Vagina (tissue), 2 donors: ENCODE measurements at regions not wholly inside any gene's neighbourhood (a gene's known extent, or its start where the extent isn't known, plus 50 kb on each side); places are given as distances from the start of the nearest gene placed in this dataset.
"Not testable (repeated sequence)": the region's sequence is repeated elsewhere in the genome, so short reads cannot be mapped to it uniquely, and the experiment has no call there.

Experiments used
- DNase-seq, 2 donors: peaks; one replicate each; pipeline ENCODE4 v3.0.0-alpha.2; 2017; ENCODE audit errors: extremely low spot score in 2 of 2
- H3K27ac ChIP-seq: fragments of 200-600 bp; sonication (generic); one replicate; pipeline ENCODE4 v1.5.1; 2019
- H3K27me3 ChIP-seq: fragments of 200-600 bp; sonication (generic); one replicate; pipeline ENCODE4 v1.5.1; 2019
- H3K36me3 ChIP-seq, 2 donors: fragments of 200-600 bp; sonication (generic); one replicate each; pipeline ENCODE4 v1.5.1; 2017 to 2019
- H3K4me1 ChIP-seq: fragments of 200-600 bp; sonication (generic); one replicate; pipeline ENCODE4 v1.5.1; 2019
- H3K4me3 ChIP-seq, 2 donors: fragments of 200-600 bp; sonication (generic); 1 replicate in 1 of 2; 2 replicates in 1 of 2; pipeline ENCODE4 v1.5.1; 2016 to 2019
- H3K9me3 ChIP-seq: fragments of 200-600 bp; sonication (generic); one replicate; pipeline ENCODE4 v1.5.1; 2019
- POLR2A ChIP-seq, 2 donors: fragments of 450-650 bp; IDR thresholded peaks; one replicate each; pipeline ENCODE4 v1.6.1; 2017; ENCODE audit warnings: antibody characterized with exemption in 2 of 2, mild to moderate bottlenecking in 2 of 2, moderate library complexity in 2 of 2
- POLR2AphosphoS5 ChIP-seq, 2 donors: sonication (generic); formaldehyde crosslinking; IDR thresholded peaks; one replicate each; pipeline ENCODE4 v1.9.0; 2017; ENCODE audit warnings: antibody characterized with exemption in 2 of 2, mild to moderate bottlenecking in 2 of 2, low read depth in 1 of 2; ENCODE audit not compliant: insufficient read depth in 1 of 2
- intact Hi-C: fragments of 100-400 bp; cut with DNase I; formaldehyde crosslinking; loops from one replicate; pipeline ENCODE4 v1.15.1; 2023
- TF ChIP-seq, protein P1 (sequence below), 3 experiments: fragments of 450-650 bp in 2 of 3; fragments of 200-600 bp in 1 of 3; sonication (generic) in 1 of 3; IDR thresholded peaks; one replicate each; pipeline ENCODE4 v1.5.1; 2017 to 2019; ENCODE audit warnings: antibody characterized with exemption in 3 of 3, mild to moderate bottlenecking in 2 of 3, moderate library complexity in 2 of 3

- Histone ChIP-seq H3K36me3 (no peaks in the 10 kb centered on the region), H3K27ac (no peak overlapping the region), H3K4me3 (no peak overlapping the region), H3K9me3 (no peaks in the 10 kb centered on the region), H3K27me3 (no peaks in the 10 kb centered on the region), H3K4me1 (no peaks in the 10 kb centered on the region)
- no peak for DNase-seq
- no peak for TF ChIP-seq POLR2AphosphoS5 (IDR thresholded peaks at IDR 0.05; ENCODE audit: insufficient read depth in 1 of 2, low read depth in 1 of 2)
- TF ChIP-seq POLR2A (IDR thresholded peaks at IDR 0.05) = no peak
- TF ChIP-seq, protein P1, sequence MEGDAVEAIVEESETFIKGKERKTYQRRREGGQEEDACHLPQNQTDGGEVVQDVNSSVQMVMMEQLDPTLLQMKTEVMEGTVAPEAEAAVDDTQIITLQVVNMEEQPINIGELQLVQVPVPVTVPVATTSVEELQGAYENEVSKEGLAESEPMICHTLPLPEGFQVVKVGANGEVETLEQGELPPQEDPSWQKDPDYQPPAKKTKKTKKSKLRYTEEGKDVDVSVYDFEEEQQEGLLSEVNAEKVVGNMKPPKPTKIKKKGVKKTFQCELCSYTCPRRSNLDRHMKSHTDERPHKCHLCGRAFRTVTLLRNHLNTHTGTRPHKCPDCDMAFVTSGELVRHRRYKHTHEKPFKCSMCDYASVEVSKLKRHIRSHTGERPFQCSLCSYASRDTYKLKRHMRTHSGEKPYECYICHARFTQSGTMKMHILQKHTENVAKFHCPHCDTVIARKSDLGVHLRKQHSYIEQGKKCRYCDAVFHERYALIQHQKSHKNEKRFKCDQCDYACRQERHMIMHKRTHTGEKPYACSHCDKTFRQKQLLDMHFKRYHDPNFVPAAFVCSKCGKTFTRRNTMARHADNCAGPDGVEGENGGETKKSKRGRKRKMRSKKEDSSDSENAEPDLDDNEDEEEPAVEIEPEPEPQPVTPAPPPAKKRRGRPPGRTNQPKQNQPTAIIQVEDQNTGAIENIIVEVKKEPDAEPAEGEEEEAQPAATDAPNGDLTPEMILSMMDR (IDR thresholded peaks at IDR 0.05) = no peak
- intact Hi-C loops = no loop called here
Measured at GRCh38 chr4:82241534-82241933, 132.3 kb downstream of the HNRNPD start.

GRCh38 chr4:82240410-82240809, 133.4 kb downstream of the HNRNPD start:
- no peak for DNase-seq
- no peak overlapping the region for H3K27ac ChIP-seq
- H3K27me3 ChIP-seq = no peaks in the 10 kb centered on the region
- H3K4me3 ChIP-seq = no peak overlapping the region
- TF ChIP-seq POLR2AphosphoS5 (IDR thresholded peaks at IDR 0.05; ENCODE audit: insufficient read depth in 1 of 2, low read depth in 1 of 2) = no peak
- TF ChIP-seq, protein P1 (IDR thresholded peaks at IDR 0.05) = no peak
- no peak for TF ChIP-seq POLR2A (IDR thresholded peaks at IDR 0.05)
- no peaks in the 10 kb centered on the region for H3K4me1 ChIP-seq
- no peaks in the 10 kb centered on the region for H3K36me3 ChIP-seq
- intact Hi-C loops = no loop called here
- H3K9me3 ChIP-seq = no peaks in the 10 kb centered on the region

GRCh38 chr4:82237142-82237541, 136.6 kb downstream of the HNRNPD start:
- H3K4me3 ChIP-seq, H3K9me3 ChIP-seq, H3K36me3 ChIP-seq, DNase-seq, intact Hi-C loops, H3K27me3 ChIP-seq, H3K4me1 ChIP-seq, H3K27ac ChIP-seq: not testable (repeated sequence)

DNA sequence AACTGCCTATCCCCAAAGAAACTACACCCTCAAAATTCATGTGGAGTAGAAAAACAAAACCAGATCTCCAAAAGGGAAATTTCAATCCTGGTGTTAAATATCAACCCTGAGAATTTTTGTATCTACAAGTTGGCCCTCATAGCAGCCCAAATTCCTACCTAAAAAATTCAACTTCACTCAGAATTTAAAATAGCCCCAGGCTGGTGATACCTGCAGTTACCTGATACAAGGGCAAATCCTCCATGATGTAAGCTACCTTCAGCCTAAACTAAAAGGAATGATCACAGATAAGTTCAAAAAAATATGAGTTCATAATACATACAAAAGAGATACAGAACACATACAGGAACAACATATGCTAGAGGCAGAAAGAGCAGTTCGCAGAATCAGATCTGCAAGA, 138.4 kb downstream of the HNRNPD start:
- Histone ChIP-seq H3K27me3 (no peaks in the 10 kb centered on the region), H3K9me3 (no peaks in the 10 kb centered on the region), H3K4me3 (no peak overlapping the region), H3K4me1 (no peaks in the 10 kb centered on the region), H3K36me3 (no peaks in the 10 kb centered on the region), H3K27ac (no peak overlapping the region)
- no peak for TF ChIP-seq POLR2A (IDR thresholded peaks at IDR 0.05)
- TF ChIP-seq, protein P1 (IDR thresholded peaks at IDR 0.05) = no peak
- no peak for TF ChIP-seq POLR2AphosphoS5 (IDR thresholded peaks at IDR 0.05; ENCODE audit: insufficient read depth in 1 of 2, low read depth in 1 of 2)
- intact Hi-C loops = no loop called here
- DNase-seq = no peak

DNA sequence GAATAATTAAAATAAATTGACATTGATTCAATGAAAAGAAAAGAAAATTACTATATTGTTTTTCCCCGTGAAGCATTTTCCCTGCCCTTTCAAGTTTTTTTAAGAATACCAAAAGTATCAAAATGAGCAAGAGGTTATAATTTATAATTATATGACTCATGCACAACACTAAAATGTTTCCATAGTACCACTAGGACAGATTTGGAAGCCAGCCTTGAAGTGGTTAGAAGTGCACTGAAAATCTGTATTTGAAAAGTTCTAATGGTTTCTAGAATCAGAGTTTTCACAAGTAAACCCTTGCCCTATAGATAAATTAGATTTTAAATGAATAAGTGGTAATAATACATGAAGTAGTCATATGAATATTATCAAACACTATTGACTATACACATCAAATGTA, 140.9 kb downstream of the HNRNPD start:
- intact Hi-C loops = no loop called here
- no peaks in the 10 kb centered on the region for H3K4me1 ChIP-seq
- H3K9me3 ChIP-seq = no peaks in the 10 kb centered on the region
- no peak for TF ChIP-seq POLR2A (IDR thresholded peaks at IDR 0.05)
- no peak for TF ChIP-seq POLR2AphosphoS5 (IDR thresholded peaks at IDR 0.05; ENCODE audit: insufficient read depth in 1 of 2, low read depth in 1 of 2)
- TF ChIP-seq, protein P1 (IDR thresholded peaks at IDR 0.05) = no peak
- no peak overlapping the region for H3K27ac ChIP-seq
- no peaks in the 10 kb centered on the region for H3K36me3 ChIP-seq
- H3K27me3 ChIP-seq = no peaks in the 10 kb centered on the region
- no peak overlapping the region for H3K4me3 ChIP-seq
- no peak for DNase-seq

DNA sequence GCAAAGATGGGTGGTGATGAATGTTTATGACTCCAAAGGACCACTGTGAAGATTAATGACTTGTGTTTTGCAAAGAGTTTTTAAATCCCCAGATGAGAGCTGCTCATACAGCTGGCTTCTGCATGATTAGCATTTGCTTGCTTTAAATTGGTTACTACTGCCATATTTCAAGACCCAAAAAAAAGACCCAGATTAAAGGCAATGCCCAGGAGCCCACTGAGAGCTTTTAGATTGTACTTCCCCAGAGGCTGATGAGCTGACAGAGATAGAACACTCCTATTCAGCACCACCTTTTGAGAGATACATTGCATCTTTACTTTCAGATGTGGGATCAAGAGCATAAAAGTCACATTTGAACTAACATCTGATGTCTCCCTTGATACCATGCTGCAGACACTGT, 142.0 kb downstream of the HNRNPD start:
- Histone ChIP-seq H3K4me1 (no peaks in the 10 kb centered on the region), H3K9me3 (no peaks in the 10 kb centered on the region), H3K36me3 (no peaks in the 10 kb centered on the region), H3K27me3 (no peaks in the 10 kb centered on the region), H3K27ac (no peak overlapping the region), H3K4me3 (no peak overlapping the region)
- intact Hi-C loops = no loop called here
- TF ChIP-seq POLR2A (IDR thresholded peaks at IDR 0.05) (no peak), POLR2AphosphoS5 (IDR thresholded peaks at IDR 0.05; ENCODE audit: insufficient read depth in 1 of 2, low read depth in 1 of 2) (no peak)
- TF ChIP-seq, protein P1 (IDR thresholded peaks at IDR 0.05) = no peak
- DNase-seq = no peak
